Neuronal stem cell (in vitro differentiated cells): ENCODE measurements at regions not wholly inside any gene's neighbourhood (a gene's known extent, or its start where the extent isn't known, plus 50 kb on each side); places are given as distances from the start of the nearest gene placed in this dataset.

Experiments
- DNase-seq: peaks from one replicate; pipeline ENCODE4 v3.0.0-alpha.2; 2013; ENCODE audit warnings: low spot score
- H2AFZ ChIP-seq: one replicate; pipeline ENCODE4 v1.6.1; 2013; ENCODE audit warnings: mild to moderate bottlenecking, low read length, inconsistent platforms
- H2AK5ac ChIP-seq: 2 replicates; pipeline ENCODE4 v1.6.1; 2013; ENCODE audit warnings: low read depth, mild to moderate bottlenecking, inconsistent platforms, low read length, moderate library complexity, mixed read lengths
- H2BK120ac ChIP-seq: 2 replicates; pipeline ENCODE4 v1.6.1; 2013; ENCODE audit warnings: low read depth, mild to moderate bottlenecking, inconsistent platforms, low read length, moderate library complexity, mixed read lengths
- H2BK12ac ChIP-seq: one replicate; pipeline ENCODE4 v1.6.1; 2013; ENCODE audit warnings: low read length, inconsistent platforms
- H2BK15ac ChIP-seq: 2 replicates; pipeline ENCODE4 v1.6.1; 2013; ENCODE audit warnings: mild to moderate bottlenecking, low read length, inconsistent platforms, mixed read lengths
- H2BK5ac ChIP-seq: one replicate; pipeline ENCODE4 v1.6.1; 2013; ENCODE audit warnings: inconsistent platforms, mild to moderate bottlenecking, low read length, moderate library complexity
- H3K14ac ChIP-seq: one replicate; pipeline ENCODE4 v1.6.1; 2013; ENCODE audit warnings: low read length, inconsistent platforms
- H3K18ac ChIP-seq: 2 replicates; pipeline ENCODE4 v1.6.1; 2013; ENCODE audit warnings: low read length, inconsistent platforms
- H3K23ac ChIP-seq: 2 replicates; pipeline ENCODE4 v1.6.1; 2013; ENCODE audit warnings: low read depth, mild to moderate bottlenecking, mixed read lengths, low read length, inconsistent platforms; ENCODE audit not compliant: poor library complexity
- H3K27ac ChIP-seq: replicated peaks from 3 replicates; pipeline ENCODE4 v1.5.1; 2013; ENCODE audit warnings: low read length, inconsistent platforms
- H3K27me3 ChIP-seq, 3 experiments: 2 replicates each; pipeline ENCODE4 v1.6.1; 2013; ENCODE audit warnings: low read length in 3 of 3, mild to moderate bottlenecking in 2 of 3, inconsistent platforms in 1 of 3, low read depth in 1 of 3, mixed read lengths in 1 of 3, moderate library complexity in 1 of 3; ENCODE audit not compliant: control insufficient read depth in 3 of 3, insufficient read depth in 3 of 3
- H3K36me3 ChIP-seq, 2 donors: replicated peaks in 1 of 2; 2 replicates each; pipeline ENCODE4 v1.6.1; 2013; ENCODE audit warnings: low read length in 2 of 2; ENCODE audit not compliant: control insufficient read depth in 2 of 2, insufficient read depth in 2 of 2
- H3K4ac ChIP-seq: 2 replicates; pipeline ENCODE4 v1.6.1; 2013; ENCODE audit warnings: inconsistent platforms, mild to moderate bottlenecking, low read length, moderate library complexity
- H3K4me1 ChIP-seq, 2 donors: 1 replicate in 1 of 2; 2 replicates in 1 of 2; pipeline ENCODE4 v1.6.1; 2013; ENCODE audit warnings: low read length in 2 of 2, low read depth in 1 of 2; ENCODE audit not compliant: control insufficient read depth in 2 of 2, insufficient read depth in 1 of 2
- H3K4me2 ChIP-seq: one replicate; pipeline ENCODE4 v1.6.1; 2013; ENCODE audit warnings: mild to moderate bottlenecking, low read length, inconsistent platforms; ENCODE audit not compliant: insufficient read depth, poor library complexity, severe bottlenecking
- H3K4me3 ChIP-seq, 2 donors: 2 replicates each; pipeline ENCODE4 v1.5.1; 2013; ENCODE audit warnings: low read length in 2 of 2, mild to moderate bottlenecking in 2 of 2, inconsistent platforms in 1 of 2, moderate library complexity in 1 of 2
- H3K79me1 ChIP-seq: one replicate; pipeline ENCODE4 v1.6.1; 2013; ENCODE audit warnings: low read depth, mild to moderate bottlenecking, inconsistent platforms, low read length, moderate library complexity
- H3K9ac ChIP-seq: one replicate; pipeline ENCODE4 v1.6.1; 2013; ENCODE audit warnings: mild to moderate bottlenecking, low read depth, low read length, inconsistent platforms; ENCODE audit not compliant: poor library complexity
- H3K9me3 ChIP-seq, 2 donors: replicated peaks in 1 of 2; 2 replicates each; pipeline versions ENCODE3 to v1.6.1; 2013; ENCODE audit warnings: low read length in 2 of 2, mild to moderate bottlenecking in 2 of 2, inconsistent platforms in 1 of 2, low read depth in 1 of 2, mixed read lengths in 1 of 2, moderate library complexity in 1 of 2; ENCODE audit not compliant: control insufficient read depth in 2 of 2, insufficient read depth in 1 of 2
- H4K8ac ChIP-seq: one replicate; pipeline ENCODE4 v1.6.1; 2013; ENCODE audit warnings: low read depth, mild to moderate bottlenecking, inconsistent platforms, low read length, moderate library complexity
- H4K91ac ChIP-seq: one replicate; pipeline ENCODE4 v1.6.1; 2013; ENCODE audit warnings: low read length, low read depth, mild to moderate bottlenecking, inconsistent platforms; ENCODE audit not compliant: poor library complexity
- WGBS, 2 donors: extraction: QIAGEN DNeasy Blood & Tissue Kit; methylation state at CpG; one replicate each; pipeline ENCODE4 v1.1.7; 2013; ENCODE audit warnings: missing lambda C conversion rate in 2 of 2, mixed read lengths in 1 of 2; ENCODE audit not compliant: insufficient read length in 2 of 2, insufficient replicate concordance in 1 of 2; ENCODE audit errors: extremely low coverage in 2 of 2; 5-methylcytosine and 5-hydroxymethylcytosine counted together

DNA sequence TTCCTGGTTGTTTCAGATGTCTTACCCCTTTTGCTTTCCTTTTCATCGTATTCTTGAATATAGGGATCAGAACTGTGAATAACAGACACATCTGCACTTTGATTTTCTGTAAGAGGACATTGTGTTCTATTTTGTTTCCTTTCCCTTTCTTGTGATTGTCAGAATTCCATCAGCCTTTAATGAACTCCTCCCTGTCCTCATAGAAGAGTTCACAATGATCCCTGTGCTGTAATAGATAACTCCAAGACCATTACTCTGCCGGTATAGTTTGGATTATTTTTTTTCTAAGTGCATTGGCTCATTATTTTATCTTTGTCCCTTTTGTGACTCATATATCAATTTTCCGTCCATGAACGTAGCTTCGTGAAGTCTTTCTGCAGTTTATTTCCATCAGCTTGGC lies 59.7 kb upstream of the PRDM8 start:
- H3K23ac ChIP-seq = no peak overlapping the region

GRCh38 chr4:80136270-80136669 lies 61.0 kb upstream of the PRDM8 start:
- H3K4me1 ChIP-seq = no peaks in the 10 kb centered on the region
- no peak overlapping the region for H2BK5ac ChIP-seq
- no peak overlapping the region for H2BK120ac ChIP-seq
- H3K27me3 ChIP-seq = no peaks in the 10 kb centered on the region
- H3K23ac ChIP-seq = no peak overlapping the region
- H4K91ac ChIP-seq = no peak overlapping the region
- H3K14ac ChIP-seq = no peak overlapping the region
- no peak overlapping the region for H3K4ac ChIP-seq
- H3K4me3 ChIP-seq = no peak overlapping the region
- no peak overlapping the region for H2AFZ ChIP-seq
- no peak overlapping the region for H2AK5ac ChIP-seq
- H3K18ac ChIP-seq = no peak overlapping the region
- no peak overlapping the region for H2BK15ac ChIP-seq
- H3K27ac ChIP-seq = no peak overlapping the region
- H3K36me3 ChIP-seq = no peaks in the 10 kb centered on the region
- H3K9ac ChIP-seq = no peak overlapping the region
- WGBS, 2 donors = no CpG with 5 or more reads among the region's 1 CpG
- DNase-seq = no peak
- no peak overlapping the region for H4K8ac ChIP-seq
- H3K4me2 ChIP-seq = no peak overlapping the region
- no peaks in the 10 kb centered on the region for H3K79me1 ChIP-seq
- no peak overlapping the region for H2BK12ac ChIP-seq
- H3K9me3 ChIP-seq = no peaks in the 10 kb centered on the region

More for the DNA sequence above, 59.7 kb upstream of the PRDM8 start:
- H3K79me1 ChIP-seq = no peaks in the 10 kb centered on the region
- no peak overlapping the region for H3K4me2 ChIP-seq
- DNase-seq = no peak
- H3K9me3 ChIP-seq = no peaks in the 10 kb centered on the region
- H3K27ac ChIP-seq = no peak overlapping the region
- no peak overlapping the region for H2BK120ac ChIP-seq
- H3K36me3 ChIP-seq = no peaks in the 10 kb centered on the region
- H3K14ac ChIP-seq = no peak overlapping the region
- H3K4me3 ChIP-seq = no peak overlapping the region
- H3K18ac ChIP-seq = no peak overlapping the region
- WGBS, 2 donors = no CpG with 5 or more reads among the region's 5 CpGs
- H3K27me3 ChIP-seq = no peaks in the 10 kb centered on the region
- H4K8ac ChIP-seq = no peak overlapping the region
- H3K4ac ChIP-seq = no peak overlapping the region
- no peak overlapping the region for H3K9ac ChIP-seq
- no peak overlapping the region for H2BK12ac ChIP-seq
- H2BK5ac ChIP-seq = no peak overlapping the region
- H2AK5ac ChIP-seq = no peak overlapping the region
- no peak overlapping the region for H2BK15ac ChIP-seq
- no peak overlapping the region for H2AFZ ChIP-seq
- H3K4me1 ChIP-seq = no peaks in the 10 kb centered on the region
- H4K91ac ChIP-seq = no peak overlapping the region

- Histone ChIP-seq H3K4ac (no peak overlapping the region), H3K36me3 (no peaks in the 10 kb centered on the region), H3K23ac (no peak overlapping the region), H3K4me2 (no peak overlapping the region), H3K27ac (no peak overlapping the region), H2BK12ac (no peak overlapping the region), H3K9me3 (no peaks in the 10 kb centered on the region), H3K4me1 (no peaks in the 10 kb centered on the region), H3K14ac (no peak overlapping the region), H2BK15ac (no peak overlapping the region), H2BK120ac (no peak overlapping the region), H3K18ac (no peak overlapping the region), H2BK5ac (no peak overlapping the region), H3K27me3 (no peaks in the 10 kb centered on the region), H3K9ac (no peak overlapping the region), H3K4me3 (no peak overlapping the region), H4K91ac (no peak overlapping the region), H2AK5ac (no peak overlapping the region), H2AFZ (no peak overlapping the region), H3K79me1 (no peaks in the 10 kb centered on the region), H4K8ac (no peak overlapping the region)
- DNase-seq = no peak
These were observed 61.6 kb upstream of the PRDM8 start for GRCh38 chr4:80135702-80136058.

GRCh38 chr4:80134936-80135701 lies 62.1 kb upstream of the ANTXR2 start:
- H3K14ac ChIP-seq = no peak overlapping the region
- no peak overlapping the region for H3K23ac ChIP-seq
- WGBS, 2 donors = no CpG with 5 or more reads among the region's 8 CpGs
- H3K36me3 ChIP-seq = no peaks in the 10 kb centered on the region
- no peaks in the 10 kb centered on the region for H3K4me1 ChIP-seq
- no peak overlapping the region for H2AFZ ChIP-seq
- H3K79me1 ChIP-seq = no peaks in the 10 kb centered on the region
- H3K4me3 ChIP-seq = no peak overlapping the region
- H3K9me3 ChIP-seq = no peaks in the 10 kb centered on the region
- H3K18ac ChIP-seq = no peak overlapping the region
- H3K4me2 ChIP-seq = no peak overlapping the region
- no peak overlapping the region for H2BK12ac ChIP-seq
- H4K8ac ChIP-seq = no peak overlapping the region
- DNase-seq = no peak
- H3K27me3 ChIP-seq = no peaks in the 10 kb centered on the region
- H2AK5ac ChIP-seq = no peak overlapping the region
- no peak overlapping the region for H2BK15ac ChIP-seq
- H2BK120ac ChIP-seq = no peak overlapping the region
- H3K9ac ChIP-seq = no peak overlapping the region
- H4K91ac ChIP-seq = no peak overlapping the region
- H3K27ac ChIP-seq = no peak overlapping the region
- H2BK5ac ChIP-seq = no peak overlapping the region
- H3K4ac ChIP-seq = no peak overlapping the region
